AG10803 (cell line): ENCODE measurements at regions not wholly inside any gene's neighbourhood (a gene's known extent, or its start where the extent isn't known, plus 50 kb on each side); places are given as distances from the start of the nearest gene placed in this dataset.

Experiments used
- DNase-seq: peaks from one replicate; pipeline ENCODE4 v3.0.0; 2010; ENCODE audit warnings: low read depth
- H3K4me3 ChIP-seq: 2 replicates; pipeline ENCODE4 v1.5.1; 2011; ENCODE audit warnings: mild to moderate bottlenecking, low read length, control low read depth
- CTCF ChIP-seq: conservative IDR thresholded peaks from 2 replicates; pipeline ENCODE4 v1.5.1; 2011; ENCODE audit warnings: mild to moderate bottlenecking, low read length, control low read depth, inconsistent platforms

GRCh38 chr1:96515925-96516324 lies 205.7 kb upstream of the PTBP2 start:
- H3K4me3 ChIP-seq, result no peak overlapping the region
- DNase-seq, result no peak
- TF ChIP-seq CTCF, result no peak

- H3K4me3 ChIP-seq, result no peak overlapping the region
Measured at GRCh38 chr1:96519851-96520578, 201.6 kb upstream of the PTBP2 start.

GRCh38 chr1:96520579-96520947 lies 201.0 kb upstream of the PTBP2 start:
- no peak for TF ChIP-seq CTCF
- DNase-seq, result peak; percentile 53
- no peak overlapping the region for H3K4me3 ChIP-seq

More at GRCh38 chr1:96519851-96520578, 201.6 kb upstream of the PTBP2 start:
- TF ChIP-seq CTCF, result no peak
- DNase-seq, result peak; percentile 49

- no peak overlapping the region for H3K4me3 ChIP-seq
- no peak for TF ChIP-seq CTCF
- no peak for DNase-seq
Measured at GRCh38 chr1:96521010-96521409, 200.6 kb upstream of the PTBP2 start.

GRCh38 chr1:96521994-96522760 lies 199.4 kb upstream of the PTBP2 start:
- H3K4me3 ChIP-seq, result no peak overlapping the region
- DNase-seq, result no peak

GRCh38 chr1:96522927-96523326 lies 198.7 kb upstream of the PTBP2 start:
- no peak overlapping the region for H3K4me3 ChIP-seq
- DNase-seq, result no peak
- TF ChIP-seq CTCF, result no peak

More at GRCh38 chr1:96521994-96522760, 199.4 kb upstream of the PTBP2 start:
- TF ChIP-seq CTCF, result no peak

GRCh38 chr1:96524100-96524499 lies 197.5 kb upstream of the PTBP2 start:
- H3K4me3 ChIP-seq, result no peak overlapping the region
- DNase-seq, result no peak
- no peak; the same call in 1 of the 2 replicates for TF ChIP-seq CTCF
